HFFc6 (cell line): ENCODE measurements at regions not wholly inside any gene's neighbourhood (a gene's known extent, or its start where the extent isn't known, plus 50 kb on each side); places are given as distances from the start of the nearest gene placed in this dataset.

Experiments
- DNase-seq: peaks from one replicate; pipeline ENCODE4 v3.0.0-alpha.2; 2018
- H3K27ac Mint-ChIP-seq: 2 replicates; pipeline ENCODE4 v1.8.0; 2020; ENCODE audit warnings: mild to moderate bottlenecking, mixed read lengths
- H3K27me3 Mint-ChIP-seq: 2 replicates; pipeline ENCODE4 v1.8.0; 2021; ENCODE audit warnings: mild to moderate bottlenecking, moderate library complexity, mixed read lengths; ENCODE audit not compliant: insufficient read depth
- H3K36me3 Mint-ChIP-seq: 2 replicates; pipeline ENCODE4 v1.8.0; 2021; ENCODE audit warnings: low read depth, mixed read lengths
- H3K4me1 Mint-ChIP-seq: 2 replicates; pipeline ENCODE4 v1.8.0; 2020; ENCODE audit warnings: low read depth, mixed read lengths
- H3K4me3 Mint-ChIP-seq: 2 replicates; pipeline ENCODE4 v1.8.0; 2020; ENCODE audit warnings: mild to moderate bottlenecking, moderate library complexity, mixed read lengths
- H3K9me3 Mint-ChIP-seq: 2 replicates; pipeline ENCODE4 v1.8.0; 2020; ENCODE audit warnings: mild to moderate bottlenecking, mixed read lengths
- CTCF ChIP-seq: fragments of 200-600 bp; sonication (generic); IDR thresholded peaks from 2 replicates; pipeline ENCODE4 v1.5.0; 2021; ENCODE audit warnings: antibody characterized with exemption, mild to moderate bottlenecking

GRCh38 chr15:47473106-47473725, 244.1 kb upstream of the SEMA6D start:
- Mint-ChIP-seq H3K4me3 (no peak overlapping the region), H3K36me3 (no peaks in the 10 kb centered on the region), H3K4me1 (peaks cover 16% of the 10 kb centered on the region), H3K27ac (no peak overlapping the region), H3K9me3 (no peaks in the 10 kb centered on the region), H3K27me3 (no peaks in the 10 kb centered on the region)
- DNase-seq: no peak
- no peak for TF ChIP-seq CTCF

- H3K4me1 Mint-ChIP-seq: peaks cover 16% of the 10 kb centered on the region
- H3K36me3 Mint-ChIP-seq: no peaks in the 10 kb centered on the region
- H3K27ac Mint-ChIP-seq: no peak overlapping the region
- no peaks in the 10 kb centered on the region for H3K9me3 Mint-ChIP-seq
- H3K27me3 Mint-ChIP-seq: no peaks in the 10 kb centered on the region
- H3K4me3 Mint-ChIP-seq: no peak overlapping the region
- no peak for TF ChIP-seq CTCF
- DNase-seq: no peak
Observed at GRCh38 chr15:47473832-47474231, 243.5 kb upstream of the SEMA6D start.

- no peak for TF ChIP-seq CTCF
- H3K36me3 Mint-ChIP-seq: no peaks in the 10 kb centered on the region
- H3K27ac Mint-ChIP-seq: no peak overlapping the region
- no peak for DNase-seq
- H3K4me1 Mint-ChIP-seq: peaks cover 16% of the 10 kb centered on the region
- peaks cover under 1% of the 10 kb centered on the region for H3K27me3 Mint-ChIP-seq
- H3K9me3 Mint-ChIP-seq: no peaks in the 10 kb centered on the region
- no peak overlapping the region for H3K4me3 Mint-ChIP-seq
Observed at GRCh38 chr15:47475336-47475735, 242.0 kb upstream of the SEMA6D start.

GRCh38 chr15:47477341-47477740, 240.0 kb upstream of the SEMA6D start:
- DNase-seq: no peak
- no peaks in the 10 kb centered on the region for H3K9me3 Mint-ChIP-seq
- no peak for TF ChIP-seq CTCF
- H3K27me3 Mint-ChIP-seq: peaks cover 7% of the 10 kb centered on the region
- peaks cover 6% of the 10 kb centered on the region; the same call in 1 of the 2 replicates for H3K4me1 Mint-ChIP-seq
- H3K27ac Mint-ChIP-seq: no peak overlapping the region
- no peak overlapping the region for H3K4me3 Mint-ChIP-seq
- H3K36me3 Mint-ChIP-seq: no peaks in the 10 kb centered on the region

- no peak for DNase-seq
- Mint-ChIP-seq H3K4me3 (no peak overlapping the region), H3K27ac (no peak overlapping the region), H3K27me3 (peaks cover 7% of the 10 kb centered on the region), H3K9me3 (no peaks in the 10 kb centered on the region), H3K4me1 (peaks cover 9% of the 10 kb centered on the region; the same call in 1 of the 2 replicates), H3K36me3 (no peaks in the 10 kb centered on the region)
- no peak for TF ChIP-seq CTCF
Observed at GRCh38 chr15:47484059-47484458, 233.2 kb upstream of the SEMA6D start.
